ENCODE measurements at regions not wholly inside any gene's neighbourhood (a gene's known extent, or its start where the extent isn't known, plus 50 kb on each side); places are given as distances from the start of the nearest gene placed in this dataset.
"Not testable (repeated sequence)": the region's sequence is repeated elsewhere in the genome, so short reads cannot be mapped to it uniquely, and the experiment has no call there.

- FAIRE-seq (no peak), DNase-seq (ENCODE audit: insufficient read length, low spot score) (no peak)
- TF ChIP-seq CTCF (IDR thresholded peaks at IDR 0.05; ENCODE audit: insufficient read depth, missing control alignments), result no peak
Observed at GRCh38 chr5:82952326-82952725, 124.9 kb downstream of the TMEM167A start.

GRCh38 chr5:82944267-82944666, 132.9 kb downstream of the TMEM167A start:
- not testable (repeated sequence) for DNase-seq (ENCODE audit: insufficient read length, low spot score); FAIRE-seq

- DNase-seq (ENCODE audit: insufficient read length, low spot score), result no peak
- TF ChIP-seq CTCF (IDR thresholded peaks at IDR 0.05; ENCODE audit: insufficient read depth, missing control alignments), result no peak
- no peak for FAIRE-seq
Observed at GRCh38 chr5:82942083-82942881, 134.9 kb downstream of the TMEM167A start.

GRCh38 chr5:82938901-82939725, 138.1 kb downstream of the TMEM167A start:
- FAIRE-seq (no peak), DNase-seq (ENCODE audit: insufficient read length, low spot score) (no peak)
- no peak for TF ChIP-seq CTCF (IDR thresholded peaks at IDR 0.05; ENCODE audit: insufficient read depth, missing control alignments)

- DNase-seq (ENCODE audit: insufficient read length, low spot score); FAIRE-seq: not testable (repeated sequence)
Observed at GRCh38 chr5:82932473-82933220, 144.5 kb downstream of the TMEM167A start.

GRCh38 chr5:82931110-82931509, 146.1 kb downstream of the TMEM167A start:
- DNase-seq (ENCODE audit: insufficient read length, low spot score) (no peak), FAIRE-seq (no peak)

GRCh38 chr5:82925061-82925411, 152.2 kb downstream of the TMEM167A start:
- no peak for FAIRE-seq
- DNase-seq (ENCODE audit: insufficient read length, low spot score), result no peak
- no peak for TF ChIP-seq CTCF (IDR thresholded peaks at IDR 0.05; ENCODE audit: insufficient read depth, missing control alignments)

More at GRCh38 chr5:82931110-82931509, 146.1 kb downstream of the TMEM167A start:
- TF ChIP-seq CTCF (IDR thresholded peaks at IDR 0.05; ENCODE audit: insufficient read depth, missing control alignments), result no peak
